OCI-M2 (cell line): ENCODE measurements at regions not wholly inside any gene's neighbourhood (a gene's known extent, or its start where the extent isn't known, plus 50 kb on each side); places are given as distances from the start of the nearest gene placed in this dataset.
"Not testable (repeated sequence)": the region's sequence is repeated elsewhere in the genome, so short reads cannot be mapped to it uniquely, and the experiment has no call there.

ENCODE experiments used
- DNase-seq: peaks from one replicate; lab custom pipeline; 2025; ENCODE audit not compliant: unreplicated experiment; lab: John Stamatoyannopoulos, UW

DNA sequence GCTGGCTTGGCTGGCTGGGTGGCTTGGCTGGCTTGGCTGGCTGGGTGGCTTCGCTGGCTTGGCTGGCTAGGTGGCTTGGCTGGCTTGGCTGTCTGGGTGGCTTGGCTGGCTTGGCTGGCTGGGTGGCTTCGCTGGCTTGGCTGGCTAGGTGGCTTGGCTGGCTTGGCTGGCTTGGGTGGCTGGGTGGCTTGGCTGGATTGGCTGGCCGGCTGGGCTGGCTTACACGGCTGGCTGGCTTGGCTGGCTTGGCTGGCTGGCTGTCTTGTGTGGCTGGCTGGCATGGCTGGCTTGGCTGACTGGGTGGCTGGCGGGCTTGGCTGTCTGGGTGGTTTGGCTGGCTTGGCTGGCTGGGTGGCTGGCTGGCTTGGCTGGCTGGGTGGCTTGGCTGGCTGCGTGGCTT is 437.0 kb downstream of the GOLGA6L6 start:
- DNase-seq: not testable (repeated sequence)

DNA sequence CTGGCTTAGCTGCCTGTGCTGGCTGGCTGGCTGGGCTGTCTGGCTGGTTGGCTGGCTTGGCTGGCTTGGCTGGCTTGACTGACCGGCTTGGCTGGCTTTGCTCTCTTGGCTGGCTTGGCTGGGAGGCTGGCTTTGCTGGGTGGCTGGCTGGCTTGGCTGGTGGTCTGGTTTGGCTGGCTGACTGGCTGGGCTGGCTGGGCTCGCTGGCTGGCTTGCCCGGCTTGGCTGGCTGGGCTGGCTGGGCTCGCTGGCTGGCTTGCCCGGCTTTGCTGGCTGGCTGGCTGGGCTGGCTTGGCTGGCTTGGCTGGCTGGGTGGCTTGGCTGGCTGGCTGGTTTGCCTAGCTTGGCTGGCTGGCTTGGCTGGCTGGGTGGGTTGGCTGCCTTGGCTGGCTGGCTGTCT is 438.7 kb downstream of the GOLGA6L6 start:
- not testable (repeated sequence) for DNase-seq

DNA sequence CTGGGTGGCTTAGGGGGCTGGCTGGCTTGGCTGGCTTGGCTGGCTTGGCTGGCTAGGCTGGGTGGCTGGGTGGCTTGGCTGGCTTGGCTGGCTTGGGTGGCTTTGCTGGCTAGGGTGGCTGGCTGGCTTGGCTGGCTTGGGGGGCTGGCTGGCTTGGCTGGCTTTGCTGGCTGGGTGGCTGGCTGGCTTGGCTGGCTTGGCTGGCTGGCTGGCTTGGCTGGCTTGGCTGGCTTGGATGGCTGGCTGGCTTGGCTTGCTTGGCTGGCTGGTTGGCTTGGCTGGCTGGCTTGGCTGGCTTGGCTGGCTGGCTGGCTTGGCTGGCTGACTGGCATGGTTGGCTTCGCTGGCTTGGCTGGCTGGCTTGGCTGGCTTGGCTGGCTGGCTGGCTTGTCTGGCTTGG is 439.4 kb downstream of the GOLGA6L6 start:
- not testable (repeated sequence) for DNase-seq

DNA sequence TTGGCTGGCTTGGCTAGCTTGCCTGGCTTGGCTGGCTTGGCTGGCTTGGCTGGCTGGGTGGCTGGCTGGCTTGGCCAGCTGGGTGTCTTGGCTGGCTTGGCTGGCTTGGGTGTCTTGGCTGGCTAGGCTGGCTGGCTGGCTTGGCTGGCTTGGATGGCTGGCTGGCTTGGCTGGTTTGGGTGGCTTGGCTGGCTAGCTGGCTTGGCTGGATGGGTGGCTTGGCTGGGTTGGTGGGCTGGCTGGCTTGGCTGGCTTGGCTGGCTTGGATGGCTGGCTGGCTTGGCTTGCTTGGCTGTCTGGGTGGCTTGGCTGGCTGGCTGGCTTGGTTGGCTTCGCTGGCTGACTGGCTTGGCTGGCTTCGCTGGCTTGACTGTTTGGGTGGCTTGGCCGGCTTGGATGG is 440.3 kb downstream of the GOLGA6L6 start:
- DNase-seq: not testable (repeated sequence)

DNA sequence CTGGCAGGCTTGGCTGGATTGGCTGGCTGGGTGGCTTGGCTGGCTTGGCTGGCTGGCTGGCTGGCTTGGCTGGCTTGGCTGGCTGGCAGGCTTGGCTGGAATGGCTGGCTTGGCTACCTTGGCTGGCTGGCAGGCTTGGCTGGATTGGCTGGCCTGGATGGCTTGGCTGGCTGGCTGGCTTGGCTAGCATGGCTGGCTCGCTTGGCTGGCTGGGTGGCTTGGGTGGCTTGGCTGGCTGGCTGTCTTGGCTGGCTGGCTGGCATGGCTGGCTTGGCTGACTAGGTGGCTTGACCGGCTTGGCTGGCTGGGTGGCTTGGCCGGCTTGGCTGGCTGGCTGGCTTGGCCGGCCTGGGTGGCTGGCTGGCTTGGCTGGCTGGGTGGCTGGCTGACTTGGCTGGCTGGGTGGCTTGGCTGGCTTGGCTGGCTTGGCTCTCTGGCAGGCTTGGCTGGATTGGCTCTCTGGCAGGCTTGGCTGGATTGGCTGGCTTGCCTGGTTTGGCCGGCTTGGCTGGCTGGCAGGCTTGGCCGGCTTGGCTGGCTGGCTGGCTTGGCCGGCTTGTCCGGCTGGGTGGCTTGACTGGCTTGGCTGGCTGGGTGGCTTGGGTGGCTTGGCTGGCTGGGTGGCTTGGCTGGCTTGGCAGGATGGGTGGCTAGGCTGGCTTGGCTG is 440.9 kb downstream of the GOLGA6L6 start:
- DNase-seq: not testable (repeated sequence)

DNA sequence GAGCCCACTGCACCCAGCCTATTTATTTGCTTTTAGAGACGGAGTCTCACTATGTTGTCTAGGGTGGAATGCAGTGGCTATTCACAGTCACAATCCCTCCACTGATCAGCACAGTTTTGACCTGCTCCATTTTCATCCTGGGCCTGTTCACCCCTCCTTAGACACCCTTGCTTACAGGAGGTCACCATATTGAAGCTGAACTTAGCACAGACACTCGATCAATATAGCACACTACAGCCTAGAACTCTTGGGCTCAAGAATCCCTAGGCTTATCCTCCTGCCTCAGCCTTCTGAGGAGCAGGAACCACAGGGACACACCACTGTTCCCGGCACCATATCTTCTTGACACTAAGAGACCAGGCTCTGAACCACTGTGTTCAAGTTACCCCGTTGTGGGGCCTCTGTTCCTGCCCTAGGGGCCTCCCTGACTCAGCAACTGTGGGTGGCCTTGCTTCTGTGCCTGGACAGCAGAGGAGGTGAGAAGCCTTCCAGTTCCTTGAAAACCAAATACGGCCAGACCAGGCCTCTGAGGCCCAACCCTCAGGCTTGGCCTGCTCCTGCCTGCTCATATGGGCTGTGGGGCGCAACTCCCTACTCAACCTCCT is 445.8 kb downstream of the GOLGA6L6 start:
- not testable (repeated sequence) for DNase-seq

DNA sequence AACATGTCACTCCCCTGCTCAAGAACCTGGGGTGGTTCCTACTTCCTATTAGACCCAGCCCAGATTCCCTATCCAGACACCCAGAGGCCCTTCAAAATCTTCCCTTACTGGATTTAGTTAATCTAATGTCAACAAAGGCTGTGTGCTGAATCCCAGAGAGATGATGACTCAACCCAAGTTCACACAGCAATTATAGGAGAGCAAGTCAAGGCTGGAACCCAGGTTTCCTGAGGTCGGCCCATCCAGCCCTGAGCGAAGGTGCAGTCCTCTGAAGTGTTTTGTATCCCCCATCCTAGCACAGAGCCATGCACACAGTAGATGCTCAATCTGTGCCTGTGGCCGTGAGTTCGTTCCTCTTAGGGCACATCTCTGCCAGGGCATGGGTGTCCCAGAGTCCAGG is 452.1 kb downstream of the GOLGA6L6 start:
- DNase-seq: not testable (repeated sequence)

DNA sequence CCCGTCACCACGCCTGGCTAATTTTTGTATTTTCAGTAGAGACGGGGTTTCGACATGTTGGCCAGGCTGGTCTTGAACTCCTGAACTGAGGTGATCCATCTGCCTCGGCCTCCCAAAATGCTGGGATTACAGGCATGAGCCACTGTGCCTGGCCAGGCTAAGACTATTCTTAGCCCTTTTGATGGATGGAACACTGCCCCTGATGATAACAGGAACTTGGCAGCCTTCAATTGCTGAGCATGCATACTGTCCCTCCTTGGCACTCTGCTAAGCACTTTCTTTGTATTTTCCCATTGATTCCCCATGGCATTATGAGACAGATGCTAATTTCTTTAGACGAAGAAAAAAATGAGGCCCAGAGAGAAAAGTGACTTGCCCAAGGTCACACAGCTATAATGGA is 457.6 kb downstream of the GOLGA6L6 start:
- DNase-seq: not testable (repeated sequence)

DNA sequence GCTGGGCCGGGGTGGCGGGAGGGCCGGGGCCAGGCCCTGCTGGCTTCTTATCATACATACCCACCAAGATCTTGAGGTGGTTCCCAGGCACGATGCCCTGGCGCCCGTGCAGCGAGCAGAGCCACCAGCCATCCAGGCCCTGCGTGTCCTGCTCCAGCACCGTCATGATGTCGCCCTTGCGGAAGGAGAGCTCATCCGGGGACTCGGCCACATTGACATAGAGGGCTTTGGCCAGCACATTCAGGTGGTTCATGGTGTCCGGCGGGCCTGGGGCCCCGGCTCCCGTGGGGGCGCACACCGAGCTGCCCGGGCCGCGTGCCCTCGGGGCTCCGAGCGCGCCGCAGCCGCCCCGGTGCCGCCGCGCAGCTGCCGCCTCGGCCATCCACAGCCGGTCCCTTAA is 467.5 kb downstream of the GOLGA6L6 start:
- not testable (repeated sequence) for DNase-seq

DNA sequence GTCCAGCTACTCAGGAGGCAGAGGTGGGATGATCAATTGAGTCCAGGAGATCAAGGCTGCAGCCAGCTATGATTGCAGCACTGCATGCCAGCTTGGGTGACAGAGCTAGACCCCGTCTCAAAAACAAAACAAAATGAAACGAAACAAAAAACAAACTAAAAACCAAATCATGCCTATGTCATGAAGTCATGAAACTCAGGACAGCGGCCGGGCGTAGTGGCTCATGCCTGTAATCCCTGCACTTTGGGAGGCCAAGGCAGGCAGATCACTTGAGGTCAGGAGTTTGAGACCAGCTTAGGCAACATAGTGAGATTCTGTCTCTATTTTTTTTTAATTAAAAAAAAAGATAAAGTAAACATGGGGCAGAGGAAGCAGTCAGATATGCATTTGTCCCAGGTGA is 472.6 kb downstream of the GOLGA6L6 start:
- DNase-seq: not testable (repeated sequence)

DNA sequence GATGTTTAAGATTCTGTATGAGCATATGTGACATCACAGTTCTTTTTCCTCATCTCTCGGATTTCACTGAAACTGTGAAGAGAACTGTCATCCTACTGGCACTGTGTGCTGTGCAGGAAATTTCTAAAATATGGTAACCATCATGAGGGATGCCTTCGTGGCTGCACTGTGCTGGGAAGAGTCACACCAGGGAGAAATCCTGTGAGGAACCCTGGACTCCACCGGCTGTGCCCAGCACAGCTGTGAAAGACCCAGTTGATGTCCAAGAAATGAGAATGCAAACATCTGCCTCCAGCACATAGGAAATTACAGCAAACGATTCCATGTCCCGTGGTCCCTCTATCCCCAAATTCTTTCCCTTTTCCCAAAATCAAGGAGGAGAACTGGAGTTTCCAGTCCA is 475.4 kb downstream of the GOLGA6L6 start:
- DNase-seq: not testable (repeated sequence)

DNA sequence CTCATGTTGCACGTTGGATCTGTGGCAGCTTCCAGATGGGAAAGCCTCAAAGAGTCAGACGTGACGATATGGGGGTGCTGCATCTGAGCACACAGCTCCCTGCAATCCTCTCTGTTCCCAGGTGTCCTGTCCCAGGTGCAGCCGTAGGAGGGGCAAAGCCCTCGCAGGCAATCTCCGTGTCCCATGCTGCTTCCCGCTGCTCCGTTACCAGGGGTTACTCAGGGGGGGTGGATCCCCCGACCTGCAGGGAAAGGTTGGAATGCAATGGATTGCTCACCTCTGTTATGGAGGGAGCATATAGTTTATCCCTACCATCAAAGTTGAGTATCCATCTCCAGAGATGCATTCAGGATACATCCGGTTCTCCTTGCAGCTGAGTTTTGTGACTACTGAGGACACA is 476.1 kb downstream of the GOLGA6L6 start:
- not testable (repeated sequence) for DNase-seq

DNA sequence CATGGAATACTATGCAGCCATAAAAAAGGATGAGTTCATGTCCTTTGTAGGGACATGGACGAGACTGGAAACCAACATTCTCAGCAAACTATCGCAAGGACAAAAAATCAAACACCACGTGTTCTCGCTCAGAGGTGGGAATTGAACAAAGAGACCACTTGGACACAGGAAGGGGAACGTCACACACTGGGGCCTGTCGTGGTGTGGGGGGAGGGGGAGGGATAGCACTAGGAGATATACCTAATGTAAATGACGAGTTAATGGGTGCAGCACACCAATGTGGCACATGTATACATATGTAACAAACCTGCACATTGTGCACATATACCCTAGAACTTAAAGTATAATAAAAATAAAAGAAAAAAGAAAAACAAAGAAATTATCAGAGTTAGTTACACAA is 478.4 kb downstream of the GOLGA6L6 start:
- not testable (repeated sequence) for DNase-seq

DNA sequence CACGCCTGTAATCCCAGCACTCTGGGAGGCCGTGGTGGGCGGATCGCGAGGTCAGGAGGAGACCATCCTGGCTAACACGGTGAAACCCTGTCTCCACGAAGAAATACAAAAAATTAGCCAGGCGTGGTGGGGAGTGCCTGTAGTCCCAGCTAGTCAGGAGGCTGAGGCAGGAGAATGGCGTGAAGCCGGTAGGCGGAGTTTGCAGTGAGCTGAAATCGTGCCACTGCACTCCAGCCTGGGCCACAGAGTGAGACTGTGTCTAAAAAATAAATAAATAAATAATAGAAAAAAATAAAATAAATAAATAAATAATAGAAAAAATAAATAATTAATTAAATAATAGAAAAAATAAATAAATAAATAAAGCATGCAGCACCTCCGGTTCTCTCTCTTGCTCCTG is 480.8 kb downstream of the GOLGA6L6 start:
- not testable (repeated sequence) for DNase-seq

DNA sequence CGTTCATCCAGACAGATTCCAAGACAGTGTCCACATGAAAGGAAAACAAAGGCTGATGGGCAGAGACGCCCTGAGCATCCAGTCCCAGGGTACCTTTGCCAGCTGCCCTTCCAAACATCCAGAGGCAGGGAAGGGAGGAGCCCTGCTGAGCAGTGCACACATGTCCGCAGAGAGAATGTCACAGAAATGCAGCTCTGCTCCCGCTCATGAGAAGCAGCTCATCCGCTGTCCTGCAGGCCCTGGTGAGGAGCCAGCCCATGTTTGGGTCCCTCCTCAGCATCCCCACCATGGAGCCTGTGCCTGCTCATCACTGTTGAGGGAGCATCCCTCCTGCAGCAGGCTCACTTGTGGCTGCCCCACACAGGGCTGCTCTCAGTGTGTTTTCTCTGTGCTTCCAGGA is 484.7 kb downstream of the GOLGA6L6 start:
- not testable (repeated sequence) for DNase-seq

DNA sequence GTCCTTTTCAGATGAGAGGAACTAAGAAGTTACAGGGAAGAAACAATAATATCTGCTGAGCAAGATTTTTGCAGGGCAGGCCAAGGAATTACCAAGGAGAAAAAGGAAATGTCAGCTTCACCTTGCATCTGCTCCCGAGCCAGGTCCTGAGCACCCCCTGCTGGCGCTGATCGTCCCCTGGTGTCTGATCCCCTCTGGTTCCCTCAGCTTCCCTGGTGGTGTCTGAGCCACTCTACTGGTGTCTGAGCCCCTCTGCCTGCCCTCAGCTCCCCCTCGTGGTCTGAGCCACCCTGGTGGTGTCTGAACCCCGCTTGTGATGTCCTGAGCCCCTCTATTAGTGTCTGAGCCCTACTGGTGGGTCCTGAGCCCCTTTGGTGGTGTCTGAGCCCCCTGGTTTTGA is 485.7 kb downstream of the GOLGA6L6 start:
- not testable (repeated sequence) for DNase-seq

DNA sequence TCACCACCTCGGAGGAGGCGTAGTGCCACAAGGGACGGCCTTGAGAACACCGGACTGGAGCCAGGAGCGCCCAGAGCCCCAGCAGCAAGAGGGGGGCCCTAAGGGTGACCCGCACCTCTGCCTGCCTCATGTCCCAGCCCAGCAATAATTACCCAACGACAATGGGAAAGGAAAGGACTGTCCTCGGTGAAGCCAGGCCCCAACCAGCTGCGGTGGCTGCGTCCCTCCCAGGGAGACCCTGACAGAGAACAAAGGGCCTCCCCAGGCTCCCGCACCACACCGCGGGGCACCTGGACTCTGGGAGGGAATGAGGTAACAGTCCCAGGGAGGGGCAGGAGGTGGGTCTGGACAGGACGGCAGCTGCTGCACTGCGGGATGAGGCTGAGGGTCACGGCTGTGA is 493.4 kb downstream of the GOLGA6L6 start:
- DNase-seq: not testable (repeated sequence)

DNA sequence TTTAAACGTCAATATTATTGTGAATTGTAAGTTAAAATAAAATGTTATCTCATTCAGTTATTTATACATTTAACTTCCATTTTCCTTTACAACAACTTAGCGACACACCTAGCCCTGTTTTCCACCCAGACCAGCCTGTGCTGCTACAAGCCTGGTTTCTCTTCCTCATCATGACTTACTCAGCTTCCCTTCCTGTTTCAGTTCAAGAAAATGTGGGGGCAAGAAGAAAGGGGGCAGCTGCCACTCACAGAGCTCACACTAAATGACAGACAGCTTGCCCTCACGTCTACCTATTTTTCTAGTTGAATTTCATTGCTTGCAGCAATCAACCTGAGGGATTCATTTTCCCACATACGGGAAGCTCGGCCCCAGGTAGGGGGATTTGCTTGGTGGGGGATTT is 496.4 kb downstream of the GOLGA6L6 start:
- DNase-seq: not testable (repeated sequence)

DNA sequence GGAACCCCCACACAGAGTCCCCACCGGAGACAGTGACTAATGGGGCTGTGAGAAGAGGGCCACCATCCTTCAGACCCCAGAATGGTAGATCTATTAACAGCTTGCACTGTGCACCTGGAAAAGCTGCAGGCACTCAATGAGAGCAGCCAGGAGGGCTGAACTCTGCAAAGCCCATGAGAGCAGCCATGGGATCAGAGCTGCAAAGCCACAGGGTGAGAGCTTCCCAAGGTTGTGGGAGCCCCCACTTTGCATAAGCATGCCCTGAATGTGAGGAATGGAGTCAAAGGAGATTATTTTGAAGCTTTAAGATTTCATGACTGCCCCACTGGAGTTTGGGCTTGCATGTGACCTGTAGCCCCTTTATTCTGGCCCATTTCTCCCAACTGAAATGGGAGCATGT is 500.9 kb downstream of the GOLGA6L6 start:
- not testable (repeated sequence) for DNase-seq

DNA sequence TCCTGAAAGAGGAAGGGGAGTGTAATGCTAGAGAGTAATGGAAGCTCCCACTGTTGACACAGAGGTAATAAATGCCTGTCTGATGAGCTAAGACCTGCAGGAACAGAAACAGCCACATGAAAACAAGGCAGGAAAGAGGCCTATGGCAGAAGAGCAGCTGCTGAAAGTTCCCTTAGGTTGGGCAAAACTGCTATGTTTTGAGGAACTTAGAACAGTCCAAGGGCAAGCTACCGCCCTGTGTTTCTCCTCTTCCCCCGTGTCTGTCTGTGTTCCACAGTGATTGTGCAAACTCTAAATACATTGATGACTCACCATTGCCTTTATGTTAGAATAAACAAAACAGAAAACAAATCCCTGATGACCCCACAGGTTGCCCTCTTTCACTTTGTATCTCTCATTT is 516.6 kb downstream of the GOLGA6L6 start:
- DNase-seq: not testable (repeated sequence)

DNA sequence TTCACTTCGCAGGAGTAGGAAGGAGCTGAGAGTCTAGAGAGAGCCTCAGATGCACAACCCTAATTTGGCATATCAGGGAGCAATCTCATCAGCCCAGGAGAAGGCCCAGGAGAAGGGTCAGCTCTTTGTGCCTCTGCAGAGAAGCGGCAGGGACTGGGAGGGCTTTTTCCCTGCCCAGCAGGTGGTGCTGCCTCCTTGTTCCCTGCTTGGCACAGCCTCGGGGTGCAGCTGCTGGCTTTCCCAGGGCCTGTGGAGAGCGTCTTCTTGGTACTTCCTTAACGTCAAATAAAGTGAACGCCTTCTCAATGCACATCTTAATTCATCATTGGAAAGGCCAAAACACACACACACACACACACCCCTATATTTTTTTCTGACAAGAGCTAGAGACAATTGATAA is 519.3 kb downstream of the GOLGA6L6 start:
- DNase-seq: not testable (repeated sequence)

DNA sequence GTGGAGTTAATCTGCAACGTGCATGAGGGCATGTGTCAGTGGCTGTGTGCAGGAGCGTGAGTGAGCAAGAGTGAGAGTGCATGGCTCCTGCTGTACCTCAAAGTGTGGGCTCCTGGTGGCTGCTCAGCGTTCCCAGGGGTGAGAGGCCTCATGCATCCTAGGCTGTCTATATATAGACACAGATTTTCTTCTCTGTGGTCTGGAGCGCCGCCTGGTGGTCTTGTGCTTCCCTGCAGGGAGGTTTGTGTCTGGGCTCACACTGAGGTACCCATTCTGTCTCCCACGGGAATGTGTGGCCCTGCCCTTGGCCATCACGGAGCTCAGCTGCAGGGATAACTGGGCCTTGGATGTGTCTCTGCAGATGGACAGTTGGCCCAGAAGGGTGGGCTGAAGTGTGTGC is 520.2 kb downstream of the GOLGA6L6 start:
- not testable (repeated sequence) for DNase-seq

DNA sequence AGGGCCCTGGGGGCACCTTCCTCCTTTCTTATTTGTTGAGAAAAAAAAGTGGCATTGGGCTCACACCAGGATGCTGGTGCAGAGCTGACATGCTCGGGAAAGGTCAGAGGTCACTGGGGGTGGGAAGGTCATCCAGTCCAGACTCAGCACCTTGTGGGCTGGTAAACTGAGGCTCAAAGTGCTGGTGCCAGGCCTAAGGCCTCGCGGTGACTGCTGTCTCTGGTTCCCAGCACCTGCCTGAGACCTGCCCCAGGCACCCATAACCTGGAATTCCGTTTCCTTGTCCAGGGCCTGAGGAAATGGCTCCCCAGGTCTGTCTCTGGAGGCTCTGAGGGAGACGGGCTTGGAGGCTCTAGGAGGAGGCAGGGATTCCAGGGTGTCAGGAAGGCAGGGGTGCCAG is 521.0 kb downstream of the GOLGA6L6 start:
- DNase-seq: not testable (repeated sequence)
